NCI-H524 treated with DMSO at 0.1 percent for 48 hours (cell line): ENCODE measurements at regions not wholly inside any gene's neighbourhood (a gene's known extent, or its start where the extent isn't known, plus 50 kb on each side); places are given as distances from the start of the nearest gene placed in this dataset.
A peak's percentile ranks its signal among the peaks of the same experiment; 100 is the strongest.

Source experiments
- DNase-seq: peaks from one replicate; lab custom pipeline; 2025; lab: John Stamatoyannopoulos, UW

DNA sequence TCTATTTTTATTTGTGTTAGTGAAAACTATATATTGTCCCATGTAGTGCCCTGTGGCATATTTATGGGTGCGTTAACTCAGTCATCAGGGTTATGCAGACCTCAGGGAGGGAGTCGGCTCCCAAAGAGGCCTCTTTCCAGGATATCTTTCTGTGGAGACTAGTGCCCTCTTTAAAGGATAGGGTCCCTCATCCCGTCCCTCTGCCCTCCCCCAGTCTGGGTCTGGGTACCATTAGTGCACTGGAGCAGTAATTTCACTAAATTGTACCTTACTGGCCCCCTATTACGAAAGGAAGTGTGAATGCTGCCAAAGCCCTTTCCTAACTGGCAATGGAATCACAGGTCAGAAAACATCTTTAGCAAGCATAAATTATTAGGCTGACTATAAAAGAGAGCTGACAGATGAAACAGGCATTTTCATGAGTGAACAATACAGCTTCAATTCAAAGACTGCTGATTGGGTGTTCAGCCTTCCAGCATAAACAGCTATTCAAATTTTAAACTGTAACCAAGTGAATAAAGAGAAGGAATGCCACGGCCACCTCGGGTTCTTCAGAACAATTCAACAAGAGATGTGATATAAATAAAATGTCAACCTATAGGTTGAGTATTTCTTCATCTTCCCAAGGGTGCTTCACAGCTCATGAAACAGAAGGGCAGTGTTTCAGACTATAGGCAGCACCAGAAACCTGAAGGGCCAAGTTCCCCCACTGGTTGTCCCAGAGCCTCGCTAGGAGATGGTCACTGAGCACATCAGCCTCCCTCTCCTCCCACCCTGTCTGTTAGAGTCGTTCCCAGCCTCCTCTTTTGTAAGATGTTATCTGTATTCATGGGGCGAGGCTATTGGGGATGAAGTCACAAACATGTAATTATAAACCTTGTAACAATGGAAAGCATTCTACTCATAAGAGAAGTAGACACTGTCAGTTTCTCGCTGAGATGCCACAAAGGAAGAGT lies 318.7 kb downstream of the TMEM161B start:
- DNase-seq: no peak

DNA sequence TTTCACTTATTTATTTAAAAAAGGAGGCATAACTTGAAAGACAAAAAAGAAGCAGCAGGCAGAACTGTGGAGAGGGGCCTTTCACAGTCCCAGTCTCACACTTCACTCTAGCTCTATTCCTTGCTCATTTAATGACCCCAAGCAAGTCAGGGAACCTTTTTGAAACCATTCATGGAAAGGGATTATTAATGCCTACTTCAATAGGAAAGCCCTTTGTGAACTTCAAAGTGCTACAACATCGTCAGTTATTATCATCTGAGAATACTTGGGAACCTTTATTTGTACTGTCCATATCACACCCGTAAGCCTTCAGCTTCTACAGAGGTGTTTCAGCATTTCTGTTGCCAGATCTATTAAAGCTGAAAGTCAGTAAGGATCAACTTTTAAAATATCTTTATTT lies 320.2 kb downstream of the TMEM161B start:
- no peak for DNase-seq

DNA sequence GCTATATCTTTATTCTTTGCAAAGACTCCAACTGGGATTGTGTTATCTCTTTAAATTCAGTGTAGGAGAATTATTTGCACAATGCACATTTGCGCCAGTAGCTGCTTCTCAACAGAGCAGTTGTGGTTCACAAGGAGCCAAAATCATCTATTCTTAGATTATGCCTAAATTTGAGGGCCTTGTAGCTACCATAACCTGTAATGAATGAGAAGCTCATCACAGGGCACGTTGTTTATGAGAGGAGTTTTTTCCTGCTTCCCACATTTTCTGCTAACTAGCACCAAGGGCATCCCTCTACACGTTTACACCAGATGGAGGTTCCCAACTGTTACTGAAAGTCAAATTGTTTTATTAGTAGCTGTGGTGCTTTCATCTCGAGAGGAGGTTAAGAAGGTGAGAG lies 322.4 kb downstream of the TMEM161B start:
- no peak for DNase-seq

DNA sequence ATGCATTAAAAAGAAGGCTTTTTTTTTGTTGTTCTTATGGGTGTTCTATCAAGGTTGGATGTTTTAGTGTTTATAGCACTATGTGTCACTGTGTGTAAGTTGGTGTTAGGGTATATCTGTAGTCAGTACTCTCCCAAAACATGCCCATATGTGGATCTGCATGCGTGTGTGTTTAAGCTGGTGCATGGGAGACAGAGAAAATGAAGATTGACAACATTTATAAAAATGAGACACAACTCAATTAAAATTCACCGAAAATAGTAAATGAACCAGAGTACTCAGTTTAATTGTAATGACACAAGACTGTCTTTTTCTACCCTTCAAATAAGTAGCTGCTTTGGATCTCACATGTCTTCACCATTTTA lies 323.4 kb downstream of the TMEM161B start:
- DNase-seq: no peak

DNA sequence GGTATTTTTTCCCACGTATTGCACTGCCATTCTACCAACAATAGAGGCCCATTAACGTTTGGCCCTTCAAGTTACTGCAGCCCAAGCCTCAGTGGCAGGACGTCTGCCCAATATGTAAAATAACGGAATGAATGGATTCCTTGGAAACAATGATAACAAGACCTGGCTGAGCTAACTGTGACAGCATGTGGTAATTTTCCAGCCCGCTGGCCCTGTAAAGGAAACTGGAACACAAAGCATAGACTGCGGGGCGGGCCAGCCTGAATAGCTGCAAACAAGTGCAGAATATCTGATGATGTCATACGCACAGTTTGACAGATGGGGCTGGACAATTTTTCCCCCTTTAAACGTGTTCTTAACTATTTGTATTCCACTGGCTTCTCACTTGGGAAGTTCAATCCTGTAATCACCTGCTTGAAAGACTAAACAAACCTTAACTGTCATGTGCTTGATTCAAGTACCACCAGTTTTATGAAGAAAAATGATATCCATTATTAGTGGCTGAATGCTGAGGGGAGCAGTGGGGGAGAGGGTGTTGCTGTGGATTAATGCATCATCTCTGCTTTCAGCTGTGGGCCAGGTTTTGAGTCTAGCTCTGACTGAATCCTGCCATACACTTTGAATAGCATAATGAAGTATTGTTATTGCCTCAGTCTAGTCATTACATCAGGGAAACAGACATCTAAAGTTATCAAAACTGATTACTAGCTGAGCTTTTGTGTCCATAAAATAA lies 323.9 kb downstream of the TMEM161B start:
- DNase-seq: peak; percentile 62

DNA sequence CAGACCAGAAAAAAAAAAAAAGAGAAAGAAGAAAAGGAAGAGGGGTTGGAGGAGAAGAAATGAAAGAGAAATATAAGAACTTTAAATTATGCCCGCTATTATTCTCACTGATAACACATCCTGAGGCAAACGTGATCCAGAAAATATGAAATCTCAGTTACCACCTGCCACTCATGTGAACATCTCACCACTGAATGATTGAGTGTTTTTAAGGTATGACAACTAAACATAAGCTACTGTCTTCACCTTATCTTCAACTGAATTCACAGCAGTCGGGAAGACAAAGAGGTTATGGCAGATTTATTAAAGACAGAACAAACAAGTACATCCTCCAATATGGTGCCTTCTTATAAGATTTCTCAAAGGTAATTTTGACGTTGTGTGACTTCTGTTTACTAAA lies 327.9 kb downstream of the TMEM161B start:
- DNase-seq: no peak

DNA sequence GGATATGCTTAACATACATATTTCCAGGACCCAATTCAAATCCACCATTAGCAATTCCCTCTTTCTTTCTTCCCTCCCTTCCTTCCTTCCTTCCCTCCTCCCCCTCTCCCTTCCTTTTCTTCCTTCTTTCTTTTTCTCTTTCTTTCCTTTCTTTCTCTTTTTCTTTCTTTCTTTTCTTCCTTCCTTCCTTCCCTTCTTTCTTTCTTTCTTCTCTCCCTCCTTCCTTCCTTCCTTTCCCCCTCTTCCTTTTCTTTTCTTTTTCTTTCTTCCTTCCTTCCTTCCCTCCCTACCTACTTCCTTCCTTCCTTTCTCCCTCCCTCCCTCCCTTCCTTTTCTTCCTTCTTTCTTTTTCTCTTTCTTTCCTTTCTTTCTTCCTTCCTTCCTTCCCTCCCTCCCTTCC lies 332.0 kb downstream of the TMEM161B start:
- DNase-seq: no peak

DNA sequence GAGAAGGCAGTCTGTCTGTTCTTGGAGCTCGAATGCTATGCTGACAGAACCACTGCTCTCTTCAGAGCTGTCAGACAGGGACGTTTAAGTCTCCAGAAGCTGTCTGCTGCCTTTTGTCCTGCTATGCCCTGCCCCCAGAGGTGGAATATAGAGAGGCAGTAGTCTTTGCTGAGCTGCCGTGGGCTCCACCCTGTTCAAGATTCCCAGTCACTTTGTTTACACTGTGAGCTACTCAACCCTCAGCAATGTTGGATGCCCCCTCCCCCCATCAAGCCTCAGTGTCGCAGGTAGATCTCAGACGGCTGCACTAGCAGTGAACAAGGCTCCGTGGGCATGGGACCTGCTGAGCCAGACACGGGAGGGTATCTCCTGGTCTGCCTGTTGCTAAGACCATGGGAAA lies 344.2 kb downstream of the TMEM161B start:
- no peak for DNase-seq

DNA sequence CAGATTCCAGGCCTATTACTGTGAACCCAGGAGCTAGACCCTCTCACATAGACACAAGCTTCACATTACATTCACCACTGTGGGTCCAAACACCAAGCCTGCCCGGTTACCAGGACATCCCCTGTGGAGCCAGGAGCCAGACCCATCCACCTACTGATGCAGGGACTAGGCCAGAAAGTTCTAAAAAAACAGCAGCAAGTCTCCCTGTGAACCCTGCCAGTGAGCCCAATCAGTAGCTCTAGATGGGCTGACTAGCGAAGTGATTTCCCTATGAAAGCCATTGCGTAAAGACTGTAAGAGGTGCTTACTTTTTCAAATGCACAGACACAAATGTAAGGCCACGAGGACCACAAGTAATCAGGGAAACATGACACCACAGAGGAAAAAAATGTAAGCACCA lies 352.3 kb downstream of the TMEM161B start:
- DNase-seq: no peak

DNA sequence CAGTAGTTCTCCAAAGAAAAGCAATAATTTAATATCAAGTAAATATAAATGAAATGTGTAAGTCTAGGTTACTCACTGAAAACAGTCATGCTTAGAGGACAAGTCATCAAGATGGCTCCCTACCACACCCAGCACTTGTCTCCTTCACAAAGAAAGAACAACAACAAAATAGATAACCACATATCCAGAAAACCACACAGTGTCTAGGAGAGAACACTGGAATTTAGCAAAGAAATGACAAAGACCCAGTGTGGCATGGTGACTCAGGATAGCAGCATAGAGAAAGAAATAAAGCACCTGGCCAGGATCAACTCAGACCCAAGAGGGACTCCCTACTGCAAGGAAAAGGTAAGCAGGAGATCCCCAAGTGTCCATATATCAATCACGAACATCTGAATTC lies 356.2 kb downstream of the TMEM161B start:
- no peak for DNase-seq

DNA sequence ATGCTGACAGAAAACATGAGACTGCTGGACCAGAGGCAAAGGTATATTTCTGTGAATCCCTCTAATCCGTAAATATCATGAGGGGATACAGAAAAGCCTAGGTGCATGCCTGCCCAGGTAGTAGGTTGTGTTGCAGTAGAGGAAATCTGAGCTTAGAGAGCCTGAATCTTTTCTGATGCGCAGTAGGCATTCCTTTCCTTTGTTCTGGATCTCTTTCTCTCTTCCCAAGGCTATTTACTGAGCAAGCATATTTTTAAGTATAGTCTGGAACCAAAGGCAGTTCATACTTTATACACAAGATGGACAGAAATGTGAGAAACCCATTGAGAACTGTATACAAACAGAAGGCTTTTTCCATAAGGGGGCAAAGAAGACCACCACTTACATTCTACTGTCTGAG lies 359.3 kb downstream of the TMEM161B start:
- no peak for DNase-seq

DNA sequence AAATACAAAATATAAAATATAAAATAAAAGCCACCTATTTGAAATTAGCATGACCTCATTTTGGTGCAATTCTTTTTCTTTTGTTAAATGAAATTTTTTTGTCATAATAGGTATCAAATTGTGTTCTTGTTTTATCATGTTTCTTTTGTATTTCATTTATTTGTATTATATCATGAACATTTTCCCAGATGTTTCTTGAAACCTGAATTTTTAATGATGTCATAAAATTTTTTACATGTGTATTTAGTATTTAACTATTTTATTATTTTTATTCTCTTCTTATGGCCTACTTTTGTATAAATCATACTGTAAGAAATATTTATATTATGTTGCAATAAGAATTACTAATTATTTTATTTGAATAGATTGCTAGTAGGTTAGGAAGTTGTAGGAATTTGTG lies 361.7 kb downstream of the TMEM161B start:
- no peak for DNase-seq

DNA sequence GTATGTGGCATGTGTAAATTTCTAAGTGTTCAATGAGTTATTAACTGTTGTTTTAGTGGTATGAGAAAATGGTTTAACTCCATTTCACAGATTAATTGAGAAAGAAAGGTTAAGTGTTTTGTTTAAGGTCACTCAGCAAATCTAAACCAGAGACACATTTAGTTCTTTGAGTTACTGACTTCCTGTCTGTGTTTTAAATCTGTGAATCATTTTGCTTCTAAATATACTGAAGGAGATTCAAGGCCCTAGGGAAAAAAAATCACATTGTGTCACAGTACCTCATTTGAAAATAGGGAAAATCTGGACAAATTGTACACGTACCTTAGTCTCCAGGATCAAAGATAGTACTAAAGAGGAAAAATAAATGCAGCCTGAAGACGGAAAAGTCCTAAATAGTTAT lies 368.2 kb downstream of the TMEM161B start:
- no peak for DNase-seq

DNA sequence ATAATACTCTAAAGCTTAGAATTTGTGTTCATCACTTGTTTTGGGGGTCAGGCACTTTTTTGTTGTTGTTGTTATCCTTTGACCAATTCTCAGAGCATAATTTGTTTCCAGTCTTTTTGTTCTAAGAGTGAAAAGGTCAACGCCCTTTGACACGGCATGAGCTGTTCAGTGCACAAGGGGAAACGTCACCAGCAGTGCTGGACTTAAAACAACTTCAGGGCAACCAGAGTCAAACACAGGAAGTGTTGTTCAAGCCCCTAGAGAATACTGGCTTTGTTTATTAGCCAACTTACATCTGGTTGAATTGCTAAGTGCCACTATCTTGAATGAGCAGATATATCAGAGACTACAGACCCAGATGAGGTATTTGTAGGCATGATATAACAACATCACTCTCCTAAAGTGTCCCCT lies 368.9 kb downstream of the TMEM161B start:
- no peak for DNase-seq

DNA sequence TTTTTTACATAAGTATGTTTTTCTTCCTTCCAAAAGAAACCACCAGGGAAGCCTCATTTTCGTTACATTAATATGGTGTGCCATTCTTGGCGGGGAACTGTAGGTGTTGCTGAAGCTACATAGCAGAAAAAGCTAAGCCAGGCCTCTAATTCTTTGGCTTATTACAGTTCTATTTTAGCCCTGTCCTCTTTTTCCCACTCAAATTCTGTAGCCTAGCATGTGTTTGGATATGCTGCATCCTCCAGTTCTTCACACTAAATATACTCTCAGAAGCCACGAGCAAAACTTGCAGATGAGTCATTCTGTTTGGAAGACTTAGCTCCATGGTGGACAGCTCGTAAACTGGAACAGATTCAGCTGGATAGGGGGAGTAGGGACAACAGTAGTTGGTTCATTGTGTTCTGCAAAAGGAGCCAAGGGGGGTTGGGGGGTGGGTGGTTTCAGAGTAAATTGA lies 369.4 kb downstream of the TMEM161B start:
- DNase-seq: no peak

DNA sequence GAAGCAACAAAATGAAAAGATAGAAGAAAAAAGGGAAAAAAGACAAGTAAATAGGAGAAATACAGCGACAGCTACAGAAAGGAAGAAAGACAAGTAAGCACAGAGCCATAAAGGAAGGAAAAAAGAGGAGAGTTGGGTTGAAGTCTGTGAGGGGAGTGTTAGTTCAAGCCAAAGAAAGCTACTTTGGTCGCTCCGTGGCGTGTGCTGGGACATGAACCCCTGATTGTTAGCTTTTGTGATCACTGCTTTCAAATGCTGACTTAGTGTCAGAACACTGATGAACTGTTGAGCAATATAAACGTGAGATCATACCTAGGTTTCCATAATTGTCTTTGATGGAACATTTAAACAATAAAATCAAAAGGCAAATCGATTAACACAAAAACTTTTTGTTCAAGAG lies 370.1 kb downstream of the TMEM161B start:
- no peak for DNase-seq

DNA sequence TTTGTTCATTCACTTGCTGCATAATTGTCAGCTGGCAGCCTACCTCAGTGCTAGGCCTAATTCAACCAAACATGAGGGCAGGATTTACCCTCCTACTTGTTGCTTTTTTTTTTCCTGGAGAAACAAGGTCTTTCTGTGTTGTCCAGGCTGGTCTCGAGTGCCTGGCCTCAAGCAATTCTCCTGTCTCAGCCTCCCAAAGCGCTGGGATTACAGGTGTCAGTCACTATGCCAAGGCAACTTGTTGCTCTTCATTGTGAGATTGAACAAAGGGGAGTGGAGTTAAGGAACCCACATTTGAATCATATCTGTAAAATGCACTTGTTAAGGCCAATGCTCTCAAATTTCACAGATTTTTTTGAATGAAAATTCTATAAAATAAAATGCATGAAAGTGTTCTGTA lies 380.5 kb downstream of the TMEM161B start:
- no peak for DNase-seq

DNA sequence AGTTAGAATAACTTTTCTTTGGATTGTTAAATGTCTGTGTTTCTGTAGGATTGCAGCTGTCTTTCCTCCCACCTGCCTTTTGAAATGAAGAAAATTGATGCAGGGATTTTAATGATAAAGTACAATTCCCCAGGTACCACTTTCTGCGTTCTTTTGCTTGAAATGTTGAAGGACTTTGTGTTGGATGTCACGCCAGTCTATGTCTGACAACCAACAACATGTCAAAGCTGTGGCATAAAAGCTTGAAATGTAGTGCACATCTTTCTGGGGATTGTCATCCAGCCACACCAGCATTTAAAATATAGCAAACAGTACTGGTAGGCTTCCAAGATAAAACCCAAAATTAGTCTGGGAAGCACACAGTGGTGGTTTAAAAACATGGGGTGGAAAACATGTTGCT lies 381.4 kb downstream of the TMEM161B start:
- DNase-seq: no peak

DNA sequence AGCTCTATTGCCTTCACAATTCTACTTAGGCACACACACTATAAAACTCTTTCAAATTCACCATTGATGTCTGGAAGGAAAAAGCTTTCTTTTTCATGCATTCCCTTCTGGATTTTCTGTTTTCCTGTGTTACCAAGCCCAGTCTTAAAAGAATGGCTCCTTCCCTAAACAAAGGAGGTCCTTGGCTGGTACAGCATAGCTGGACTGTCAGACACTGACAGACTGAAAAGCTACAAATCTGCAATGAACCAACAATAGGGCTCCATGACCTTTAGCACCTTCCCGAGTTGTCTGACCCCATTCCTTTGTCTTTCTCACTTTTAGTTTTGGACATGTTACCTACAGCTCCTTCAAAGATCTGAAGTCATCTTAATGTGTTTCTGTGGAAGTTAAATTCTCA lies 382.5 kb downstream of the TMEM161B start:
- DNase-seq: no peak

DNA sequence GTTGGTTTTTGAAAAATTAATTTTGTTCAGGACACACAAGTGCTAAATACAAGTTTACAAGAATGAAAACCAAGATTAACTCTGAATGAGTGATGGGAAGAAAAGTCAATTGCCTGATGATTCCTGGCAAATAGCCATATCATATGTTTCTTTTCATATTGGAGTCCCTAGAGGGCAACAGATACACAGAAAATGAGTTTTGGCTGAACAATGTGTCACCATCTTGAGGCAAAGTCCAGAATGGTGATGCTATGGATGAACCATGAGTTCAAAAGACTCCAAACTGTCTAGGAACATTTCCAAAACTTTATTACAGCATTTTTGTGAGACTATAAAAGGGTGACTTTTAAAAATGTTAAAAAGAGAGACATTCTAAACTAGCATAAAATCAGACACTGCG lies 382.9 kb downstream of the TMEM161B start:
- no peak for DNase-seq

DNA sequence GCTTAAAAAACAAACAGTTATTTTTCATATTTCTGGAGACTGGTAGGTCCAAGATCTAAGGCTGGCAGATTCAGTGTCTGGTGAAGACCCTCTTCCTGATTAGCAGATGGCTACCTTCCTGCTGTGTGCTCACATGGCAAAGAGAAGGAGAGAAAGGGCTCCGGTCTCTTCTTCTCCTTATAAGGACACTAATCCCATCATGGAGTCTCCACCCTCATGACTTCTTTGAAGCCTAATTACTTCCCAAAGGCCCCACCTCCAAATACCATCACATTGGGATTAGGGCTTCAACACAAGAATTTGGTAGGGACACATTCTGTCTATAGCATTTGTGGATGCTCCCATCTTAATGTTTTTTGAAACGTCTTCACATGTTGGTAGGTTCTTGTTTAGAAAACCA lies 391.1 kb downstream of the TMEM161B start:
- no peak for DNase-seq

DNA sequence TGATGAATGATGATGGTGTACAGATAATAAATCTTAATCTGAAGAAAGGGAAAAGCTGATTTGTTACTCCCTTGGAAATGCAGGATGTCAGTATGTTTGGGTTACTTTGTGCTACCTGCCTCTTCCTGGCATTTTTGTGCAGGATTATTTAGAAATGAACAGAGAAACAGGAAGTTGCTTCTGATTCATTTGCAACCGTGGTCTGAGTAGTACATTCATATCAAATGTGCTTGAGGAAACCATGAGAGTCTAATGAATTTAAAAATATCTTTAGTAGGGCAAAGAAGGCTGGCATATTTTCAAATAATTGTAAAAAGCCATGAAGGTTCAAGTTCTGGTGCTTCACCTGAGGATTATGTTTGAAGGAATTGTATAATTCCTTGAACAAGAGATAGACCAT lies 391.6 kb downstream of the TMEM161B start:
- DNase-seq: no peak

DNA sequence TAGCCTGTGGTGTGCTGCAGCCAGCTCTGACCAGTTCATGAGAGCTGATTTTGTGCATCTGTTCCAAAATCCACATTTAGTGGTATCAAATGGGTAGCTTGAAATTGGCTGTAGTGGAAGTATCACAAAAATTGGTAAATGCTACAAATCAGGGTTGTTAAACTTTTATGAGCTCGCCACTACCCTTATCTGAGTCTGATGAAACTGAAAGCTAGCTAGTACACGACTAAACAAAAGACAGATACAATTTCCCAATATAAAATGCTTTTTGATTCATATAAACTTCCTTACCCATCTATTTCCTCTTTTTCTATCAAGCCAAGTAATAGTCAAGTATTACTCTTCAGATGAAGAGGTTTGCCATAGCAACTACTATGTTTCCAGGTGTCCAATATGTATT lies 392.0 kb downstream of the TMEM161B start:
- no peak for DNase-seq
